ENCODE measurements at regions not wholly inside any gene's neighbourhood (a gene's known extent, or its start where the extent isn't known, plus 50 kb on each side); places are given as distances from the start of the nearest gene placed in this dataset.

DNA sequence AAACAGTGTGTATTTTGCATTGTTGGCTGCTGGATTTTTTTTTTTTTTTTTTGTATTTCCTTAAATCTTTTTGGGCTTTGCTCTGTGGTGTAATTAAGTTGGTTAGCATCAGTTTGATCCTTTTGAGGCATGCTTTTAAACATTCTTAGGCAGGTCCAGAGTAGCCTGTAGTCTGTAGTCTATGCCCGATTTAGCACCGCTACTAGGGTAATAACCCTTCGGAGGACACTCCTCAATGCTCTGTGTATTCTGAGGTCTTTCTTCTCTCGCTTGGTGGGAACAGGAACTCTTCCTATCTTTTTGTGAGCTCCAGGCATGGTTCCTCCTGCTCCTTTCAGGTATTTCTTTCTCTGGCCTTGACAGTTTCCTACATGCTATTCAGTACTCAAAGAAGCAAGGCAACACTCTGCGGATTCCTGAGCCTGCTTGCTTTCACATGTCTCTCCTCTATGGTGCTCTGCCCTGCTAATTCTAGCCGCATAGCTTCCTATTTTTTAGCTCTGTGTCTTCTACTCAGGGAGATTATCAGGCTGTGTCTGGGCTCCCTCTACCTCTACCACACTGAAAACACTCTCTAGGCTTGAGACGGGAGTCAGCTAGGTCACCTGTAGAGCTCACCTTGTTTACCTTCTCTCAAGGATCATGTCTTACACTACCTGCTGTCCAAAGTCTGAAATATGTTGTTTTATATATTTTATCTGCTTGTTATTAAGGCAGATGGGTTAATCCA is 195.1 kb downstream of the NDFIP2 start:
- no peak overlapping the region for H3K9ac ChIP-seq (ENCODE audit: low read length)
- H3K36me3 ChIP-seq (ENCODE audit: insufficient read depth, low read length): no peaks in the 10 kb centered on the region
- no peak overlapping the region for H2AFZ ChIP-seq (ENCODE audit: low read length)
- H3K4me3 ChIP-seq (ENCODE audit: low read length): no peak overlapping the region
- no peak for DNase-seq
- H3K9me3 ChIP-seq (ENCODE audit: low read length): no peaks in the 10 kb centered on the region
- H3K27me3 ChIP-seq (ENCODE audit: low read length): no peaks in the 10 kb centered on the region
- H3K27ac ChIP-seq (ENCODE audit: low read length): no peak overlapping the region
- H3K4me2 ChIP-seq (ENCODE audit: low read depth, low read length, poor library complexity, severe bottlenecking): no peak overlapping the region
- no peaks in the 10 kb centered on the region for H3K9me2 ChIP-seq (replicated peaks; ENCODE audit: insufficient read depth, low read length)
- H4K20me1 ChIP-seq (ENCODE audit: insufficient read depth, low read depth, low read length): no peaks in the 10 kb centered on the region
- H3K79me2 ChIP-seq (ENCODE audit: low read length): no peaks in the 10 kb centered on the region
- H3K4me1 ChIP-seq (ENCODE audit: low read length): no peaks in the 10 kb centered on the region

DNA sequence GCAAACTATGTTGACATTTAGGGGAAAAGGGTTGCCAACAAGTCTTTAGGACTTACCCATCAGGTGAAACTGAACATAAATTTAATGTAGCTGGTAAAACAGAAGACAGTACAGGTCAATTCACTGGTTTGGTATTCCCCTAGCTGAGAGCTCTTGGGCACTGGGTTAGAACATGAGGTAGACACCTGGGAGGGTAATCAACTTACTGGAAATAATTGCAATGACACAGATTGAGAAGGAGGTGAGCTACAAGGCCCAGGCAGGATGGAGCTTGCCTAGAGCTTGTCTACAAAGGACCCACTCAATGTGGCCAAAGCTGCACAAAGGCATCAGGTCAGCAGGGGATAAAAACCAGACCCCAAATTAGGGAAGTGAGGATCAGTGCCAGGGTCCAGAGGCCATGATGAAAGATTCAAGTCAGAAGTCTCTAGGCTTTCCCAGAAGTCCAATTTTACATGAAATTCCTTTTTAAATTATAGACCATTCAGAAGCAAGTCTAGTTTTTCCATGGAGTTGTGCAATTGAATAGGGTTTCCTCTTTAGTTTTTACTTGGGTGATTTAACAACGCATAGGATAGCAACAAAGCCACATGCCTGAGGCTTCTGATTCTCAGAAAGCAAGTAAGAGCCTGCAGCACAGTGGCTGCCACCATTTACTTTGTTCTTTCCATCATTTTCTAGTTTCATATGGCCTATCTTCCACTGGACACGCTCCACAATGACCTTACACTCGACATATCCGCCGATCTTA is 194.0 kb downstream of the NDFIP2 start:
- no peak for DNase-seq
- Histone ChIP-seq H3K9me3 (ENCODE audit: low read length) (no peaks in the 10 kb centered on the region), H3K4me3 (ENCODE audit: low read length) (no peak overlapping the region), H2AFZ (ENCODE audit: low read length) (no peak overlapping the region), H3K9me2 (replicated peaks; ENCODE audit: insufficient read depth, low read length) (no peaks in the 10 kb centered on the region), H3K4me1 (ENCODE audit: low read length) (no peaks in the 10 kb centered on the region), H3K36me3 (ENCODE audit: insufficient read depth, low read length) (no peaks in the 10 kb centered on the region), H3K79me2 (ENCODE audit: low read length) (no peaks in the 10 kb centered on the region), H3K9ac (ENCODE audit: low read length) (no peak overlapping the region), H3K27ac (ENCODE audit: low read length) (no peak overlapping the region), H3K27me3 (ENCODE audit: low read length) (no peaks in the 10 kb centered on the region), H4K20me1 (ENCODE audit: insufficient read depth, low read depth, low read length) (no peaks in the 10 kb centered on the region), H3K4me2 (ENCODE audit: low read depth, low read length, poor library complexity, severe bottlenecking) (no peak overlapping the region)

GRCh38 chr13:79673993-79674377 is 193.0 kb downstream of the NDFIP2 start:
- Histone ChIP-seq H3K9me2 (replicated peaks; ENCODE audit: insufficient read depth, low read length) (no peaks in the 10 kb centered on the region), H3K27ac (ENCODE audit: low read length) (no peak overlapping the region), H3K4me1 (ENCODE audit: low read length) (no peaks in the 10 kb centered on the region), H3K9ac (ENCODE audit: low read length) (no peak overlapping the region), H4K20me1 (ENCODE audit: insufficient read depth, low read depth, low read length) (no peaks in the 10 kb centered on the region), H3K9me3 (ENCODE audit: low read length) (no peaks in the 10 kb centered on the region), H3K36me3 (ENCODE audit: insufficient read depth, low read length) (no peaks in the 10 kb centered on the region), H3K4me3 (ENCODE audit: low read length) (no peak overlapping the region), H3K27me3 (ENCODE audit: low read length) (no peaks in the 10 kb centered on the region), H2AFZ (ENCODE audit: low read length) (no peak overlapping the region), H3K79me2 (ENCODE audit: low read length) (no peaks in the 10 kb centered on the region), H3K4me2 (ENCODE audit: low read depth, low read length, poor library complexity, severe bottlenecking) (no peak overlapping the region)
- DNase-seq: no peak

DNA sequence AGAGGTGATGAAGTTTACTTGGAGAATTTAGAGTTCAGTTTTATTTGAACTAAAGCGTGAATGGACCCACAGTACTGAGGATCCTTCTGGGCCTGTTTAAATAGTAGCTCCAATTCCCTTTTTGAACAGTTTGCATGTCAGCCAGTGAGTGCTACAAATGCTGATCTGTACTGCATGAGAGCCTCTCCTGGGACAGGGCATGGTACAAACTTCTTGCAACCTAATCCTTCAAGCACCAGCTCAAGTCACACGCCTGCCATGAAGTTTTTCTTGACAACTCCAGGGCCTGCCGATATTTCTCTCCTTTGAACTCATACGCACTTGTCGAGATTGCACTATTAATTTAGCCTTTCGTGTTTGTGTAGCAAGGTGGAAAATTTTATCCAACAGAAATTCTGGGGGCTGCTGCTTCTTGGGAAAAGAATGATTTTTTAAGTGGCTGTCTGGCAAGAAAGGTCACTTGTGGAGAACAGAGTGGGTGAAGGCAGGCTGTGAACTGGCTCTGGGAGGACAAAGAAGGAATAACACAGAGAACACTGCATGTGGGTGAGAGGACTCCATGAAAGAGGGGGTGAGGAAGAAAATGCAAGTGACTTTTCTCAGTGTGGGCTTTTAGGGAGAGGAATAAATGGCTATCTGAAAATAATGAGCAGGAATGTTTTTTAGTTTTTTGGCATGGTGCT is 192.5 kb downstream of the NDFIP2 start:
- H3K27ac ChIP-seq (ENCODE audit: low read length): no peak overlapping the region
- H2AFZ ChIP-seq (ENCODE audit: low read length): no peak overlapping the region
- H3K79me2 ChIP-seq (ENCODE audit: low read length): no peaks in the 10 kb centered on the region
- H3K36me3 ChIP-seq (ENCODE audit: insufficient read depth, low read length): no peaks in the 10 kb centered on the region
- H4K20me1 ChIP-seq (ENCODE audit: insufficient read depth, low read depth, low read length): no peaks in the 10 kb centered on the region
- H3K9me3 ChIP-seq (ENCODE audit: low read length): no peaks in the 10 kb centered on the region
- no peak overlapping the region for H3K9ac ChIP-seq (ENCODE audit: low read length)
- DNase-seq: no peak
- no peak overlapping the region for H3K4me2 ChIP-seq (ENCODE audit: low read depth, low read length, poor library complexity, severe bottlenecking)
- H3K4me1 ChIP-seq (ENCODE audit: low read length): no peaks in the 10 kb centered on the region
- H3K27me3 ChIP-seq (ENCODE audit: low read length): no peaks in the 10 kb centered on the region
- H3K4me3 ChIP-seq (ENCODE audit: low read length): no peak overlapping the region
- H3K9me2 ChIP-seq (replicated peaks; ENCODE audit: insufficient read depth, low read length): no peaks in the 10 kb centered on the region

GRCh38 chr13:79671420-79671819 is 190.5 kb downstream of the NDFIP2 start:
- no peaks in the 10 kb centered on the region for H3K27me3 ChIP-seq (ENCODE audit: low read length)
- no peak for DNase-seq
- H3K79me2 ChIP-seq (ENCODE audit: low read length): no peaks in the 10 kb centered on the region
- H3K9me2 ChIP-seq (replicated peaks; ENCODE audit: insufficient read depth, low read length): no peaks in the 10 kb centered on the region
- H3K4me2 ChIP-seq (ENCODE audit: low read depth, low read length, poor library complexity, severe bottlenecking): no peak overlapping the region
- H3K4me3 ChIP-seq (ENCODE audit: low read length): no peak overlapping the region
- H3K4me1 ChIP-seq (ENCODE audit: low read length): no peaks in the 10 kb centered on the region
- no peaks in the 10 kb centered on the region for H3K9me3 ChIP-seq (ENCODE audit: low read length)
- no peaks in the 10 kb centered on the region for H3K36me3 ChIP-seq (ENCODE audit: insufficient read depth, low read length)
- H3K9ac ChIP-seq (ENCODE audit: low read length): no peak overlapping the region
- no peak overlapping the region for H3K27ac ChIP-seq (ENCODE audit: low read length)
- H4K20me1 ChIP-seq (ENCODE audit: insufficient read depth, low read depth, low read length): no peaks in the 10 kb centered on the region
- H2AFZ ChIP-seq (ENCODE audit: low read length): no peak overlapping the region

GRCh38 chr13:79668201-79668752 is 187.3 kb downstream of the NDFIP2 start:
- Histone ChIP-seq H3K9ac (ENCODE audit: low read length) (no peak overlapping the region), H3K79me2 (ENCODE audit: low read length) (no peaks in the 10 kb centered on the region), H3K9me2 (replicated peaks; ENCODE audit: insufficient read depth, low read length) (no peaks in the 10 kb centered on the region), H3K36me3 (ENCODE audit: insufficient read depth, low read length) (no peaks in the 10 kb centered on the region), H4K20me1 (ENCODE audit: insufficient read depth, low read depth, low read length) (no peaks in the 10 kb centered on the region), H3K9me3 (ENCODE audit: low read length) (no peaks in the 10 kb centered on the region), H3K4me1 (ENCODE audit: low read length) (no peaks in the 10 kb centered on the region), H3K27me3 (ENCODE audit: low read length) (no peaks in the 10 kb centered on the region), H3K4me2 (ENCODE audit: low read depth, low read length, poor library complexity, severe bottlenecking) (no peak overlapping the region), H3K4me3 (ENCODE audit: low read length) (no peak overlapping the region), H2AFZ (ENCODE audit: low read length) (no peak overlapping the region), H3K27ac (ENCODE audit: low read length) (no peak overlapping the region)
- DNase-seq: no peak

DNA sequence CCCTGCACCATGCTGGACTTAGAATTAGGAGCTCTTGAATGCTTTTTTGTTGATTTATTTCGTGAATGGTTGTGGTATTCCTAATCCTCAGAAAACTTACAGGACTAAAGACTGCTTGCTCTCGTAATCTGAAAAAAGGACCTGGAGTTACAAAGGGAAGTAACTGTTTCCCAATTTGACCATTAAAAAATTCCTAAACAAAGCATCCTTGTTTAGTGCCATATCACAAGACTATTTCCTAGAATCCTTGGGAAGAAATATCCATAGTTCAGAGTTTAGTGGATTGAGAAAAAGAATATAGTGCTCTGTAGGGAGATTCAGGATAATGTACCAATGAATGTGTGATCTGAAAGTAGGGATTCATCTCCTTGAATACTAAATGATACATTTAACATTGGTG is 186.8 kb downstream of the NDFIP2 start:
- Histone ChIP-seq H3K9ac (ENCODE audit: low read length) (no peak overlapping the region), H3K9me2 (replicated peaks; ENCODE audit: insufficient read depth, low read length) (no peaks in the 10 kb centered on the region), H3K79me2 (ENCODE audit: low read length) (no peaks in the 10 kb centered on the region), H3K36me3 (ENCODE audit: insufficient read depth, low read length) (no peaks in the 10 kb centered on the region), H3K4me3 (ENCODE audit: low read length) (no peak overlapping the region), H3K27ac (ENCODE audit: low read length) (no peak overlapping the region), H4K20me1 (ENCODE audit: insufficient read depth, low read depth, low read length) (no peaks in the 10 kb centered on the region), H3K9me3 (ENCODE audit: low read length) (no peaks in the 10 kb centered on the region), H3K4me2 (ENCODE audit: low read depth, low read length, poor library complexity, severe bottlenecking) (no peak overlapping the region), H2AFZ (ENCODE audit: low read length) (no peak overlapping the region), H3K4me1 (ENCODE audit: low read length) (no peaks in the 10 kb centered on the region), H3K27me3 (ENCODE audit: low read length) (no peaks in the 10 kb centered on the region)
- no peak for DNase-seq

DNA sequence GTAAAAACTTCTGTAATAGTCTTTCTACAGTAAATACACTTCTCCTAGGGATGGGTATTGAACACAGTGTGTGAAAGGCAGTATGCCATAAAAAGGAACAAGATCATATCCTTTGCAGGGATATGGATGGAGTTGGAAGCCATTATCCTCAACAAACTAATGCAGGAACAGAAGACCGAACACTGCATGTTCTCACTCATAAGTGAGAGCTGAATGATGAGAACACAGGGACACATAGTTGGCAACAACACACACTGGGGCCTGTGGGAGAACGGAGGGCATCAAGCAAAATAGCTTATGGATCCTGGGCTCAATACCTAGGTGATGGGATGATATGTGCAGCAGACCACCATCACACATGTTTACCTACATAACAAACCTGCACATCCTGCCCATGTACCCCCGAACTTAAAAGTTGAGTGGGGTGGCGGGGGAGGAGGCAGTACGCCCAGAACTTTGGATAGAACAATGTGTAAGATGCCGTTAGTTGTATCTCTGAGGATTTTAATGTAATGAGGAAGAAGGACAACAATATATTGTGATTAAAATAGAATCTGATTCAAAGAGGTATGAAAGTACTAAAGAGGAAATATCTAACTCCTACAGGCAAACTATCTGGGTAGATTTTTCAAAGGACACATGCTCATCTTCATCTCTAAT is 183.2 kb downstream of the NDFIP2 start:
- DNase-seq: no peak
- no peaks in the 10 kb centered on the region for H3K79me2 ChIP-seq (ENCODE audit: low read length)

More for the DNA sequence above, 183.2 kb downstream of the NDFIP2 start:
- H3K4me3 ChIP-seq (ENCODE audit: low read length): no peak overlapping the region
- H3K27me3 ChIP-seq (ENCODE audit: low read length): no peaks in the 10 kb centered on the region
- H2AFZ ChIP-seq (ENCODE audit: low read length): no peak overlapping the region
- H3K4me1 ChIP-seq (ENCODE audit: low read length): no peaks in the 10 kb centered on the region
- no peak overlapping the region for H3K9ac ChIP-seq (ENCODE audit: low read length)
- no peaks in the 10 kb centered on the region for H3K9me2 ChIP-seq (replicated peaks; ENCODE audit: insufficient read depth, low read length)
- no peaks in the 10 kb centered on the region for H3K9me3 ChIP-seq (ENCODE audit: low read length)
- no peak overlapping the region for H3K4me2 ChIP-seq (ENCODE audit: low read depth, low read length, poor library complexity, severe bottlenecking)
- no peaks in the 10 kb centered on the region for H3K36me3 ChIP-seq (ENCODE audit: insufficient read depth, low read length)
- no peak overlapping the region for H3K27ac ChIP-seq (ENCODE audit: low read length)
- no peaks in the 10 kb centered on the region for H4K20me1 ChIP-seq (ENCODE audit: insufficient read depth, low read depth, low read length)
